Glomerular visceral epithelial cell (primary cell): ENCODE measurements at regions not wholly inside any gene's neighbourhood (a gene's known extent, or its start where the extent isn't known, plus 50 kb on each side); places are given as distances from the start of the nearest gene placed in this dataset.
"Not testable (repeated sequence)": the region's sequence is repeated elsewhere in the genome, so short reads cannot be mapped to it uniquely, and the experiment has no call there.

Source experiments
- DNase-seq: peaks from one replicate; pipeline ENCODE4 v3.0.0-alpha.2; 2016; ENCODE audit errors: extremely low spot score

DNA sequence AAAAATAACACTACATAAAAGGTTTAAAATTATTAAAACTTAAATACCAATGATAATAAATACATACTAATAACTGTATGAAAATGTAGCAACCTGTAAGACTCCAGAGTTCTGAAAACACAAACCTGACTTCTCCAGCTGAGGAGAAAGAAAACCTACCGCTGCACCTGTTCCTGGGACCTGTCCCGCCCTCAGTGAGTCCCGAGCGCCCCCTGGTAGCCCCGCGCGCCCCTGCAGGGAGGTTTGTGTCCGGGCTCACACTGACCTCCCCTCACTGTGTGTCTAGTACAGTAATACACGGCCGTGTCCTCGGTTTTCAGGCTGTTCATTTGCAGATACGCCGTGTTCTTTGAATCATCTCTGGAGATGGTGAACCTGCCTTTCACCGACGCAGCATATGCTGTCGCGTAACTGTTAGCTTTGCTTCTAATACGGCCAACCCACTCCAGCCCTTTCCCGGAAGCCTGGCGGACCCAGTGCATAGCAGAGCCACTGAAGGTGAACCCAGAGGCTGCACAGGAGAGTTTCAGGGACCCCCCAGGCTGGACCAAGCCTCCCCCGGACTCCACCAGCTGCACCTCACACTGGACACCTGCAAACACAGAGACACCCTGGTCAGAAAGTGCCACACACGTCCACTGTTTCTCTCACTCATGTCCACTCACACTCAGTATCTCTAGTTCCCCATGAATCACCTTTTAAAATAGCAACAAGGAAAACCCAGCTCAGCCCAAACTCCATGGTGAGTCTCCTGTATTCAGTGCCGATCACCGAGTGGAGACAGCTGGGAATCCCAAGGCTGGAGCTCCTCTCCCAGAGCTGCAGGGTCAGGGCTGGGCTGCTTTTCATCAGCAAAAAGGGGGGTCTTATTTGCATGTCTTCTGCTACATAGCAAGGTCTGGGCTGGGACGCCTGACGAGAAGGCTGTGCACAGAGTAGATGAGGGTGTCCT lies 1276.3 kb downstream of the TMEM121 start:
- no peak for DNase-seq

DNA sequence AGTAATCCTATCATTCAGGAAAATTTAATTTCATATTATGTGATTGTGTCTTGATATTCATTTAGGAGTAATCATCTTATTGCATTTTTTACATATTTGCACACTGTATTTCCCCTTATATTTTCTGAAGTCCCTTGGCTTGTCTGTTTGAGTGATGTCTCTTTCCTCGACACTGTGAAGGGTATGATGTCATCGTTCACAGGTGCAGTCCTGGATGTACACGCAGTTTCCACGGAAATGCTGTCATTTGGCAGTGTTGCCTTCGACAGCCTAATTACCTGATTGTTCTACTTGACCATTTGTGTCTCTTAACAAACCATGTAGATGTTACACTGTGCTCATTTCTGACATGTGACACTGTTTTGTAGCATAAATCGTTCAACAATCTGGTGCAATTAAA lies 1277.0 kb downstream of the TMEM121 start:
- no peak for DNase-seq

DNA sequence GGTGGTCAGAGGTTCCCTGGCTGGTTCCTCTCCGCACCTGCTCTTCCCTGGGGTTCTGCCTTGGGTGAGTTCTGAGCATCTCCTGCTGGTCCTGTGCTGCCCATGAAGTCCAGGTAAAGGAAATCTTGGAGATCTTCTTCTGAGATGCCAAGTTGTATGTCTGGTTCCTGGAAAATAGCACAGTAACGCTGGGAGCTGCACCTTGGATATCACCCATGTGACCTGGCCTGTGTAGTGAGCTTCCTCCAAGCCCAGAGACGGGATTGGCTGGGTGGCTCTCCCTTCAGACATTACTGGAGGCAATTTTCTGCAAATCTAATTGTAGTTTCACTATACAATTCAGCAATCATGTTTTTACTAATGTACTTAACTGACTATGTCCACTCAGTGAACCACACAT lies 1281.1 kb downstream of the TMEM121 start:
- DNase-seq: no peak

DNA sequence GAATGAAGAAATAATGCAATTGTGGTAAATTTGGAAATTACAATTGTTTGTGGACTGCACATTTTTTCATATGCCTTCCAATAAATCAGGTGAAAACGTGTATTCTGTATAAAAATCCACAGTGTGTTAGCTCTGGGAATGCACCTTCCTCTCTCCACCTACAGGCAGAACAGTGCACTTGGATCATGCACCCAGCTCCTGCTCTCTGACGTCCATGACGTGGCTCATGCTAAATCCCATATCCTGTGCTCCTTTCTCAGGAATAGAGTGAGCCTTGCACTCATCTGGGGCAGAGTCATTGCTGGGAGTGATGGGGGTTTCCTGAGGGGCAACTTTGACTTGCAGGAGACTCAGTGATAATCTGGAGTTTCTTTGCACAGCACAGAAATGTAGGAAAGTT lies 1282.1 kb downstream of the TMEM121 start:
- no peak for DNase-seq

DNA sequence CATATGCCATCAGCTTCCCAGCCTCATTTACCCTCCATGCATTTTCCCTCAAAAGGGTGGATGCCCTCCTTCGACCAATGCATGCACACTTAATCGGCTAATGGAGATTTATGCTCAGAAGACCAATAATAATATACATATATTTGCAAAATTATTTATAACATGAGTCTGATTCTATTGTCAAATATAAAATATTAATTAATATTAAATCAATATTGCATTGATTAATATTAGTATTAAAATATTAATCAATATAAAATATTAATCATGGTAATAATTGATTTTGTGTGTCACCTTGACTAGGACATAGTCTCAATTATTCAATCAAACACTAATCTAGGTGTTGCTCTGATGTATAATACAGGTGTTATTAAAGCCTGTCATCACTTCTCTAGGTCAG lies 1282.5 kb downstream of the TMEM121 start:
- DNase-seq: no peak

DNA sequence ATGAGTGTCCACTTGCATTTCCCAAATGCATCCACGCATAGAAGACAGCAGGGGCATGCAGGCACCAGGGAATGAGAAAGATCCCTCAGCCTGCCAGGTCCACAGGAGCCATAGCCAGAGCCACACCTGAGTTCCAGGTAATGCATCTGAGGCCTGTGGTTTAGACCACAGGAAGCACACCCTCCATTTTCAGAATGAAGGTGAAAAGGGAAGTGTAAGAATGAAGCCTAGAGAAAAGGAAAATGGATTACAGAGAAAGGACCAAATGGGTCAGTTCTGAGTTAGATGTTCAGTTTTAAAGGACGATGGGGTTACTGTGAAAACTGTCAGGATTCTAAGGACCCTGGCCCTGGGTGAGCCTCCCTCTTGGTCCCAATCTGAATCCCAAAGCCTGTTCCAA lies 1283.2 kb downstream of the TMEM121 start:
- no peak for DNase-seq

DNA sequence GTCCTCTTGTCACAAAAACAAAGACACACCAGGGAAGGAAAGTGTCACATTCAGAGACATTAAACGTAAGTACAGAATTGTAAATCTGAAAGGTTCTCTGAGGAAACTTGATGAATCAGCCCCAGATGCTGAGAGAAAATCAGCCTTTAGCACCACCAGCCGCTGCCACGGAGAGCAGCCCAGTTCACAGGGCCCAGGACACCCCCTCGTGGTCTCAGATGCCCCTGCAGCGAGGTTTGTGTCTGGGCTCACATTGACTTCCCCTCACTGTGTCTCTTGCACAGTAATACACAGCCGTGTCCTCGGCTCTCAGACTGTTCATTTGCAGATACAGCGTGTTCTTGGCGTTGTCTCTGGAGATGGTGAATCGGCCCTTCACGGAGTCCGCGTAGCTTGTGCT lies 1283.8 kb downstream of the TMEM121 start:
- DNase-seq: not testable (repeated sequence)

DNA sequence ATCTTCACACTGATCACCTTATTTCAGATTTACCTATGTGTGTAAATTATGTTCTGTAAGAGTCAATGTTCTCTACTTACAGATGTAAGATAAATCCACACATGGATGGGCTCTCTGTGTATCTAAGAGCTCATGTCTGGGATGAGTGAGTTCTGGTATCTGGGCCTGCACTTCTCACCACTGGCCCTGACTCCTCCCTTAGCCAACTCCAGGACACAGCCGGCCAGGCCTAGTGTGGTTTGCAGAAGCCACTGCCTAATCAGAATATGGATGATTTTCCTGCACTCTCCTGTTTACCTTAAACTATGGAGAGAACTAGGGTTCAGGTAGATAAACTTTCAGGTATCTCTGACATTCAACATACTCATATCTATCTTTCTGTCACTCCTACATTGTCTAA lies 1284.8 kb downstream of the TMEM121 start:
- no peak for DNase-seq

DNA sequence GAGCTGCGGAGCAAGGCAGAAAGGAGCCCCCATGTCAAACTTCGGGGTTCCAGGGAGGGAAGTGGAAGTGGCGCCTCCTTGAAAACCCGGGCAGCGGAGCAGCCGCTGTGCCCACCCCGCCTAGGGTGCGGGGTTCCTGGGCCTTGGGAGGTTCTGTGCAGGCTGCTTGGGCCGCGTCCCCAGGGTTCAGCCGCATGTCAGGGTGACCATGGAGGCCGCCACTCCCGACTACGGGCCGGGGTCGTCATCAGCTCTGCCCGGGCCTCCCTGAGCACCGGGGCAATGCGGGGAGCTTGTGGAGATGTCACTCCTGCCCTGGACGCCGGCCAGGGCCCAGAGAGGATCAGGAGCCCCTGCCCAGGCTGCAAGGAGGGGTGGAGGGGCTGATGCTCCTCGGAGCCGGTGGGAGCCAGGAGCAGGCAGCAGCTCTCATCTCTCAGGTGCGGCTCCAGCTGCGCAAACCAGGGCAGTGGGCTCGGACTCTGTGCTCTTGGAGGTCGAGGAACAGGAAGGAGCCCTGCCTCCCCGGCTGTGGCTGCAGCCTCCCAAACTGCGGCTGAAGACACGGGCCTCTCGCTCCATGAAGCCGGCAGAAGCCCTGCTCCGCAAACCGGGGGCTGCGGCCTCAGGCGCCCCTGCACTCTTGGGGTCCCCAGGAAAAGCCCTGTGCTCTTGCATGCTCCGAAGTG lies 1286.5 kb downstream of the TMEM121 start:
- DNase-seq: no peak

DNA sequence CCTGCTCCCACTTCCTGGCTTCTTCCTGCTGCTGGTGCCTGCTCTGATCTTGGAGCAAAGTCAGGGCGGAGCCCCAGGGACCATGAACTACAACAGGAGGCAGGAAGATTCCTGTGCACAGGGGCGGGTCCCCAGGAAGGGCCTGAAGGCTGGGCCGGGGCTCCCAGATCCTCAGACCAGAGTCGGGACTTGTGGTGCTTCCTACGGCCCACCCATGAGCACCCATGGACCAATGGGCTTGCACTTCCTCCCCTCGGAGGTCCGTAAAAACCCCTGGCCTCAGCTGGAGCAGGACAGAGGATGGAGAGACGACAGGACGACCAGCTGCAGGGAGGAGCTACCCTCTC lies 1287.1 kb downstream of the TMEM121 start:
- DNase-seq: no peak

DNA sequence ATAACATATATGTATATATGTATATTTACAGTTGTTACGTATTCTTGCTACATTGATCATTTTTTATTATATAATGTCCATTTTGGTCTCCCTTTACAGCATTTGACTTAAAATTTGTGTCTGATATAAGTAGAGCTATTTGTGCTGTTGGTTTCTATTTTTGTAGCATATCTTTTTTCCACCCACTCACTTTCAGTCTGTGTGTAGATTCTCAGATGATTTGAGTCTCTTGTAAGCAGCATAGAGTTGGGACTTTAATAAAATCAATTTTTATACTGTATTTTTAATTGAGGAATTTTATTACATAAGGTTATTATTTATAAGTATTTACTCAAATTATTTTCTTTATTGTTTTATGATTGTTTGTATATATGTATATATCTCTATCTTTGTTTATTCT lies 1293.7 kb downstream of the TMEM121 start:
- no peak for DNase-seq

DNA sequence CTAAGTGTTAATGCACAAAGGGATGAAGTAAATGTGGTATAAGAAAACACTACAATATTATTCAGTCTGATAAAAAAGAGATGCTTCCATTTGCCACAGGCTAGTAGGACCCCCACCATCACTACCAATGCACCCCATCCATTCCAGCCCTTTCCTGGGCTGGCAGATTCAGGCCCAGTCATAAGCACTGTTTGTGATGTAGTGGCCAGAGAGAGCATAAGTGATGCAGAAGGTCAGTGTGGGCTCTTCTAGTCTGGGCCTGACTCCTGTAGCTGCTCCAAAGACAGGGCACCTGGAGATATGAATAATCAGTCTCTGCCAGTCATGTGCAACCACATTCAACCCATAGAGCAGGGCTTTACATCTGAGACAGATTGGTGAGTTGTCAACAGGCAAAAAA lies 1294.7 kb downstream of the TMEM121 start:
- DNase-seq: no peak

DNA sequence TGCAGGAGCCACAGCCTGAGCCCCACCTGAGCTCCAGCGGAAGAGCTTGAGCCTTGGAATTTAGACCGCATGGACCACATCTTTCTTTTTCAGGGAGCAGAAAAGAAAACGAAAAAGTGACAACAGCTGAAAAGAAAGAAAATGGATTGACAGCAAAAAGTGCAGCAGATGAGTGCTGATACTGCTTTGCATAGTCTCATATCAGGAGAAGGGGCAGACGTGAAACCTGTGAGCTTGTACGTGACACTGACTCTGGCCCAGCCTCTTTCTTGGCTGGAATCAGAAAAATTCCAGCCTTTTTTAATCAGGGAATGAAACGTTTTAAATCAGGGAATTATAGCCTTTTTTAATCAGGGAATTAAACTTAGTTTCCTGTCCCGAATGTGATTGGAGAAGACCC lies 1296.5 kb downstream of the TMEM121 start:
- DNase-seq: no peak

DNA sequence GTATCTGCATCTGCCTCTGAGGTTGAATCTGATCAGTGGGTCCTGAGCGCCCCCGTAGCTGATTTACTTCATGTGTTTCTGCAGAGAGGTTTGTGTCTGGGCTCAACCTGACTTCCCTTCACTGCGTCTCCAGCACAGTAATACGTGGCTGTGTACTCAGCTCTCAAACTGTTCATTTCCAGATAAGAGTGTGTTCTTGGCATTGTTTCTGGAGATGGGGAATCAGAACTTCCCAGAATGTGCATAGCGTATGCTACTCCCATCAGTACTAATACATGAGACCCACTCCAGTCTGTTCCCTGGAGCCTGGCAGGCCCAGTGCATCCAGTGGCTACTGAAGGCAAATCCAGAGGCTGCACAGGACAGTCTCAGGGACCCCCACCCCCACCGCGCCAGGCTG lies 1297.2 kb downstream of the TMEM121 start:
- DNase-seq: no peak

DNA sequence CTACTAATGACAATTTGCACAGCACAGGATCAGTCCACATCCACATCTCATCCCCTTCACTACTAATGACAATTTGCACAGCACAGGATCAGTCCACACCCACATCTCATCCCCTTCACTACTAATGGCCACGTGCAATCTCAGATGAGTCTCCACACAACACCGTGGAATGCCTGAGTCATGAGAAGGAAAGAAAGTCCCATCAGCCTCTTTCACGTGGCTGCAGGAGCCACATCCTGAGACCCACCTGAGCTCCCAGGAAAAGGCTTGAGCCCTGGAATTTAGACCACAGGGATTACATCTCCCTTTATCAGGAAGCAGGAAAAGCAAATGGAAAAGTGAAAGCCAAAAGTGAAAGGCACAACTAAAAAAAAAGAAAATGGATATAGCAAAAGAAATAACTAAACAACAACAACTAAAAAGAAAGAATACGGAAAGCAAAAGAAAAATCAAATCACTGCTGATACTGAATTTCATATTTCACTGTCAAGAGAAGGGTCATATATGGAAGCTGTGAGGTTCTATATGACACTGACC lies 1300.5 kb downstream of the TMEM121 start:
- DNase-seq: peak; percentile 26

DNA sequence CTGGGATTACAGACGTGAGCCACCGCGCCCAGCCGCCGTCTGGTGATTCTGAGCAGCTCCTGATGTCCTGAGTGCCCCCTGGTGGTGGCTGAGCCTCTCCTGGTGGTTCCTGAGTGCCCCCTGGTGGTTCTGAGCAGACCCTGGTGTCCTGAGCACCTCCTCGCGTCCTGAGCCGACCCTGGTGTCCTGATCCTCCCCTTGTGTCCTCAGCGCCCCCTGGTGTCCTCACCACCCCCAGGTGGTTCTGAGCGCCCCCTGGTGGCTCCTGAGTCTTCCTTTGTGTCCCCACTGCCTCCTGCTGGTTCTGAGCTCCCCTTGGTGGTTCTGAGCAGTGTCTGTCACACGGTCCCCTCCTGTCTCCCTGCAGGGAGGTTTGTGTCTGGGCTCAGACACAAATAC lies 1304.9 kb downstream of the TMEM121 start:
- no peak for DNase-seq

DNA sequence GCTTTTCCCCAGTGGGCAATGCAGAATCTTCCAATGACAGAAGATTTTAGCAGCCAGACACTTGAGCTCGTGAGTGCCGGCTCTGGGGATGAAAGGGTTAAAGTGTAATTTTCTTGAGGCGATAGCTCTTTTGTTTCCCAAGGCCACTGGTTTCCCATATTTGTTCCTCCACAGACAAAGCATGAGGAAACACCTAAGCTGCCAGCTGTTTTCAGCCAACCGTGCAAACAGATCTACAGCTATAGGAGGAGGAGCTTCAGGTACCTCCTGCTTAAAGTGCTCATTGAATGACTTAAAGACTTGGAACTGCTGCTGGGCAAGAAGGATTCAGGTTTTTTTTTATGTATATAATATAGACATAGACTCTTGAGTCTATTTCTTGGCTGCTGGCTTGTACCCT lies 1311.5 kb downstream of the TMEM121 start:
- DNase-seq: no peak

DNA sequence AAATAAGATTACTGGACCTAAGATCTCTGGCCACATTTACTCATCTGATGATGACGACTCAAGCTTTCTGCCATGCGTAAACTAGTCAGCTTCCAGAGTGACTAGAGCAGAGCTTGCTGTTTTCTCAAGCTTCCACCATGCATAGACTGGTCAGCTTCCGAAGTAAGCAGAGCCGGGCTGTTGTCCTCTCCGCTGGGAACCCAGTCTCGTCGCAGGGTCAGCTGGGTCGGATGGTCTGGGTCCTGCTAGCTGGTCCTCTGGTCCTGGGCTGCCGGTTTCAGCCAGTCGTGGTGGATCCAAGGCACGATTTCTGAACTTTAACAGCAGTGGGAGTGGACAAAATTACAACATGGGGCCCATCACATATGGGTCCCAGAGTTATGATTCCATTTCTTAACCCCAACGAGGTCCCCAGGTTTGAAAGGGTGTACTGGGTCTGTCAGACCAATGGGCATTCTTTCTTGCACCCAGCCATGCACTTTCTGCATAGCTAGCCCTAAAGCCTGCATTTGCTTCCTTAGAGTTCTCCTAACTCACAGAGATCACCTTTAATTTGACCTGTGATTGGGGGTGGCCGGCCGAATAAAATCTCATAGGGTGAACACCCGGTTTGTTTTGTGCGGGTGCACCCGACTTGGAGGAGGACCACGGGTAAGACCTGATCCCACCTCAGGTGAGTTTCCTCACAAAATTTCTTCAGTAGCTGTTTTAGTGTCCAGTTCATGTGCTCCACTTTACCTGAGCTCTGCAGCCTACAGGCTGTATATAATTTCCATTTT lies 1312.8 kb downstream of the TMEM121 start:
- DNase-seq: no peak

DNA sequence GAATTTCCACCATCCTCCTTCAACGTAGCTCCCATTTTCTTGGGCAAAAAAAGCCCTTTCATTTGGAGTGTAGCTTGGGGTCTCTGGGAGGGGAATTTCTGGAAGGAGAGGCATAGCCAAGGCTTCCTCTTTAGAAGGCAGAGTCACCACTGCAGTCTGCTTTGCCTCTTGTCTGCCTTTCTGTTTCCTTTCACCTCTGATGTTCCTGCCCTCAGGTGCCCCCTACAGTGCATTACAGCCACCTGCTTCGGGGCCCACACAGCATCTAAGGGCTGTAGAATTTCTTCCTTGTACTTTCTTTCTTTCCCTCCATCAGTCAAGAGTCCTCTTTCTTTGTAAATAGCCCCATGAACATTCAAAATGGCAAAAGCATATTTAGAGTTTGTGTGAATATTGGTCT lies 1313.9 kb downstream of the TMEM121 start:
- no peak for DNase-seq

DNA sequence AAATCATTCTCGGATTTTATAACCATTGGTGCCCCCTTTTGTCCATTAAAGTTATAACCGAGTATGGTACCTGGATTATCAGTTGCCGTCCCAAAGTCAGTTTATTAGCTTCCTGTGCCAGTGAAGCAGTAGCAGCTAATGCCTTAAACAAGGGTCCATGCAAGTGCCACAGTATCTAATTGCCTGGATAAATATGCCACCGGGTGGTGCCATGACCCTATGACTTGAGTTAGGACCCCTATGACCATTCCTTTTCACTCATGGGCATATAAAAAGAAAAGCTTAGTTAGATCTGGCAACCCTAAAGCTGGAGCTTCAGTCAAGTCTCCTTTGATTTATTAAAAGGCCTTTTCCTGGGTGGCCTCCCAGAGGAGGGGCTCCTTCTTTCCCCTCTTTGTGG lies 1314.6 kb downstream of the TMEM121 start:
- no peak for DNase-seq

DNA sequence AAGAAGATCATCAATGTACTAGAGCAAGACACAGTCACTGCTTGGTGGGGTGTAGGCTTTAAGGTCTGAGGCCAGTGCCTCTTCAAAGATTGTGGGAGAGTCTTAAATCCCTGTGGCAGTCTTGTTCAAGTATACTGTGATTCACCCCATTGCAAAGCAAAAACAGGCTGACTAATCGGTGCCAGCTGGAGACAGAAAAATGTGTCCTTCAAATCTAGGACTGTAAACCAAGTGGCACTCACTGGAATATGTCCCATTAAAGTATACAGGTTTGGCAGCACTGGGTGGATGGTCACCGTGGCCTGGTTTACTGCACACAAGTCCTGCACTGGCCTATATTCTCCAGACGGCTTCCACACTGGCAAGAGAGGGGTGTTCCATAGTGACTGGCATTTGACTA lies 1315.3 kb downstream of the TMEM121 start:
- peak; percentile 8 for DNase-seq

DNA sequence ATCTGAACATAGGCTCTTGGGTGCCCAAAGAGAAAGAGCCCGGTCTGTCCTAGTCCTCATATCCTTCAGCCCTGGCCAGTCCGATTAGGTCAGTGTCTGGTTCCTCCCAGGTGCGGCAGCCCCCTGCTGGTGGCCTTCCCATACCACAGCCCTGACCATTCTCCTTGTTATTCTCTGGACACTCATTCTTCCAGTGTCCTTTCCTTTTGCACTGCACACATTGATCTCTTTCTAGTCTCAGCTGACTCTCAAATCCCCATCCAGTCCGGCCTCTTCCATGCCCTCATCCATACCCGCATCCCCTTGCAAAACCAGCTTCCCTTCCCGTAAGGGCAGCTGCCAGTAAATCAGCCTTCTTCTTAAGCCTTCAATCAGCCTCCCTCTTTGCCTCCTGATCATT lies 1316.3 kb downstream of the TMEM121 start:
- DNase-seq: peak; percentile 18
